ENCODE measurements at regions not wholly inside any gene's neighbourhood (a gene's known extent, or its start where the extent isn't known, plus 50 kb on each side); places are given as distances from the start of the nearest gene placed in this dataset.
"Not testable (repeated sequence)": the region's sequence is repeated elsewhere in the genome, so short reads cannot be mapped to it uniquely, and the experiment has no call there.

- Mint-ChIP-seq H3K27me3 (peaks cover 23% of the 10 kb centered on the region), H3K4me3 (no peak overlapping the region), H3K27ac (no peak overlapping the region), H3K36me3 (ENCODE audit: low read depth) (no peaks in the 10 kb centered on the region), H3K9me3 (no peaks in the 10 kb centered on the region), H3K4me1 (no peaks in the 10 kb centered on the region)
- no peak for ATAC-seq (ENCODE audit: low read depth)
- CTCF ChIA-PET, result no interaction called here
- intact Hi-C loops (cut with micrococcal nuclease), result no loop called here
- TF ChIP-seq CTCF (IDR thresholded peaks at IDR 0.05), result no peak
- DNase-seq, result no peak
- POLR2A ChIA-PET, result no interaction called here
Observed at GRCh38 chr11:46215208-46215931, 62.1 kb upstream of the CREB3L1 start.

DNA sequence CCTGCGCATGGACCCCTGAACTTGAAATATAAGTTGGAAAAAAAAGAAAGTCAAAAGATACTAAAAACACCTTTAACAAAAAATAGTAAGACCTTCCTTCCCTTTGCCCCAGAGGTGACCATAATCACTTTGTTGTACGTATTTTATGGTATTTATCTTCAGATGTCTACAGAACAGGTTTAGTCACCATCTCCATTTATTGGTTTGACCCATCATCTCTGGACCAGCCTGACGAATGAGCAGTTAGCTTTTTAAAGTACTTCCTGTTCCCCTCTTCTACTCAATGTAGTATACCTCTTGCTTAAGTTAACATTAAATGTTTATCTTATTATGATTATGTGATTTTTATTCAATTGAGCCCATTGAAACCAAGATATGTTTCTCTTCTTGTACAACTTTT, 64.7 kb upstream of the CREB3L1 start:
- Mint-ChIP-seq H3K27me3 (peaks cover 25% of the 10 kb centered on the region), H3K4me3 (no peak overlapping the region), H3K27ac (no peak overlapping the region), H3K36me3 (ENCODE audit: low read depth) (no peaks in the 10 kb centered on the region), H3K9me3 (no peaks in the 10 kb centered on the region), H3K4me1 (no peaks in the 10 kb centered on the region)
- ATAC-seq (ENCODE audit: low read depth) (no peak), DNase-seq (no peak)
- intact Hi-C loops (cut with micrococcal nuclease), result no loop called here
- no peak for TF ChIP-seq CTCF (IDR thresholded peaks at IDR 0.05)
- CTCF ChIA-PET, result no interaction called here
- POLR2A ChIA-PET, result no interaction called here

- intact Hi-C loops (cut with micrococcal nuclease), result no loop called here
- Mint-ChIP-seq H3K27me3 (peaks cover 20% of the 10 kb centered on the region), H3K4me3 (no peak overlapping the region), H3K36me3 (ENCODE audit: low read depth) (no peaks in the 10 kb centered on the region), H3K4me1 (no peaks in the 10 kb centered on the region), H3K27ac (no peak overlapping the region), H3K9me3 (no peaks in the 10 kb centered on the region)
- ChIA-PET CTCF (no interaction called here), POLR2A (no interaction called here)
- ATAC-seq (ENCODE audit: low read depth) (no peak), DNase-seq (no peak)
- TF ChIP-seq CTCF (IDR thresholded peaks at IDR 0.05), result no peak
Observed at GRCh38 chr11:46210856-46211255, 66.6 kb upstream of the CREB3L1 start.

- intact Hi-C loops (cut with micrococcal nuclease), result no loop called here
- no peak for TF ChIP-seq CTCF (IDR thresholded peaks at IDR 0.05)
- Mint-ChIP-seq H3K27me3 (peaks cover 16% of the 10 kb centered on the region), H3K27ac (no peak overlapping the region), H3K4me3 (no peak overlapping the region), H3K4me1 (no peaks in the 10 kb centered on the region), H3K9me3 (no peaks in the 10 kb centered on the region), H3K36me3 (ENCODE audit: low read depth) (no peaks in the 10 kb centered on the region)
- POLR2A ChIA-PET, result no interaction called here
- CTCF ChIA-PET, result no interaction called here
- no peak for ATAC-seq (ENCODE audit: low read depth)
- no peak for DNase-seq
Observed at GRCh38 chr11:46210133-46210636, 67.3 kb upstream of the CREB3L1 start.

DNA sequence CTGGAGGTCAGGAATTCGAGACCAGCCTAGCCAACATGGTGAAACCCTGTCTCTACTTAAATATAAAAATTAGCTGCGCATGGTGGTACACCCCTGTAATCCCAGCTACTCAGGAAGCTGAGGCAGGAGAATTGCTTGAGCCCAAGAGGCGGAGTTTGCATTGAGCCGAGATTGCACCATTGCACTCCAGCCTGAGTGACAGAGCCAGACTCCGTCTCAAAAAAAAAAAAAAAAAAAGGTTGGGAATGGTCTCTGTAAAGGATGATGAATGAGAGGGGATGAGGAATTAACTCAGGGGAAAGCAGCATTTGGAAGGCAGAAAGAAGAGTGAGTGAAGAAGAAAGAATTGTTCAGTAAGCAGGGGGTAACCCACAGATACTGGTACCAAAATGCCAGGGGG, 67.8 kb upstream of the CREB3L1 start:
- H3K4me1 Mint-ChIP-seq; H3K36me3 Mint-ChIP-seq (ENCODE audit: low read depth); H3K4me3 Mint-ChIP-seq; ATAC-seq (ENCODE audit: low read depth); CTCF ChIA-PET; intact Hi-C loops (cut with micrococcal nuclease); H3K27ac Mint-ChIP-seq; POLR2A ChIA-PET; DNase-seq; H3K9me3 Mint-ChIP-seq: not testable (repeated sequence)
- H3K27me3 Mint-ChIP-seq, result peaks cover 16% of the 10 kb centered on the region

GRCh38 chr11:46208803-46209202, 68.7 kb upstream of the CREB3L1 start:
- no peak overlapping the region for H3K27ac Mint-ChIP-seq
- ChIA-PET CTCF (no interaction called here), POLR2A (no interaction called here)
- H3K9me3 Mint-ChIP-seq, result no peaks in the 10 kb centered on the region
- DNase-seq, result no peak
- intact Hi-C loops (cut with micrococcal nuclease), result no loop called here
- no peak overlapping the region for H3K4me3 Mint-ChIP-seq
- H3K36me3 Mint-ChIP-seq (ENCODE audit: low read depth), result no peaks in the 10 kb centered on the region
- peaks cover 17% of the 10 kb centered on the region for H3K27me3 Mint-ChIP-seq
- H3K4me1 Mint-ChIP-seq, result no peaks in the 10 kb centered on the region
- ATAC-seq (ENCODE audit: low read depth), result no peak
- no peak for TF ChIP-seq CTCF (IDR thresholded peaks at IDR 0.05)
